ENCODE measurements at regions not wholly inside any gene's neighbourhood (a gene's known extent, or its start where the extent isn't known, plus 50 kb on each side); places are given as distances from the start of the nearest gene placed in this dataset.

- DNase-seq = no peak
- no peak overlapping the region for H3K4me3 ChIP-seq (ENCODE audit: low read depth, low read length)
- in situ Hi-C loops (cut with HindIII; ENCODE audit: low pct_ligation_motif_present, low sequenced_read_pairs) = no loop called here
- H3K36me3 ChIP-seq (replicated peaks) = no peaks in the 10 kb centered on the region
- H3K27me3 ChIP-seq (replicated peaks) = no peaks in the 10 kb centered on the region
- no peak overlapping the region for H3K27ac ChIP-seq
- no peak for TF ChIP-seq CTCF (IDR thresholded peaks at IDR 0.05; ENCODE audit: low read depth, low read length, missing control alignments)
These were observed 244.2 kb upstream of the CCDC196 start for GRCh38 chr14:66242001-66242400.

- TF ChIP-seq CTCF (IDR thresholded peaks at IDR 0.05; ENCODE audit: low read depth, low read length, missing control alignments) = no peak
- Histone ChIP-seq H3K27me3 (replicated peaks) (no peaks in the 10 kb centered on the region), H3K4me3 (ENCODE audit: low read depth, low read length) (no peak overlapping the region), H3K36me3 (replicated peaks) (no peaks in the 10 kb centered on the region), H3K27ac (no peak overlapping the region)
- no peak for DNase-seq
- in situ Hi-C loops (cut with HindIII; ENCODE audit: low pct_ligation_motif_present, low sequenced_read_pairs) = no loop called here
These were observed 241.3 kb upstream of the CCDC196 start for GRCh38 chr14:66244834-66245233.

- in situ Hi-C loops (cut with HindIII; ENCODE audit: low pct_ligation_motif_present, low sequenced_read_pairs) = no loop called here
- TF ChIP-seq CTCF (IDR thresholded peaks at IDR 0.05; ENCODE audit: low read depth, low read length, missing control alignments) = no peak
- DNase-seq = no peak
- Histone ChIP-seq H3K27me3 (replicated peaks) (no peaks in the 10 kb centered on the region), H3K4me3 (ENCODE audit: low read depth, low read length) (no peak overlapping the region), H3K27ac (no peak overlapping the region), H3K36me3 (replicated peaks) (no peaks in the 10 kb centered on the region)
These were observed 238.4 kb upstream of the CCDC196 start for GRCh38 chr14:66247662-66248193.

- no peak for DNase-seq
- no peak overlapping the region for H3K4me3 ChIP-seq (ENCODE audit: low read depth, low read length)
- H3K36me3 ChIP-seq (replicated peaks) = no peaks in the 10 kb centered on the region
- no peak for TF ChIP-seq CTCF (IDR thresholded peaks at IDR 0.05; ENCODE audit: low read depth, low read length, missing control alignments)
- in situ Hi-C loops (cut with HindIII; ENCODE audit: low pct_ligation_motif_present, low sequenced_read_pairs) = no loop called here
- no peaks in the 10 kb centered on the region for H3K27me3 ChIP-seq (replicated peaks)
- H3K27ac ChIP-seq = no peak overlapping the region
These were observed 237.9 kb upstream of the CCDC196 start for GRCh38 chr14:66248256-66248655.

GRCh38 chr14:66249544-66249943 lies 236.6 kb upstream of the CCDC196 start:
- TF ChIP-seq CTCF (IDR thresholded peaks at IDR 0.05; ENCODE audit: low read depth, low read length, missing control alignments) = no peak
- no peak for DNase-seq
- no peak overlapping the region for H3K4me3 ChIP-seq (ENCODE audit: low read depth, low read length)
- no peaks in the 10 kb centered on the region for H3K27me3 ChIP-seq (replicated peaks)
- no peaks in the 10 kb centered on the region for H3K36me3 ChIP-seq (replicated peaks)
- no peak overlapping the region for H3K27ac ChIP-seq
- in situ Hi-C loops (cut with HindIII; ENCODE audit: low pct_ligation_motif_present, low sequenced_read_pairs) = no loop called here

- no peak for DNase-seq
- H3K27me3 ChIP-seq (replicated peaks) = no peaks in the 10 kb centered on the region
- no peak overlapping the region for H3K4me3 ChIP-seq (ENCODE audit: low read depth, low read length)
- H3K27ac ChIP-seq = no peak overlapping the region
- no peaks in the 10 kb centered on the region for H3K36me3 ChIP-seq (replicated peaks)
- no peak for TF ChIP-seq CTCF (IDR thresholded peaks at IDR 0.05; ENCODE audit: low read depth, low read length, missing control alignments)
- in situ Hi-C loops (cut with HindIII; ENCODE audit: low pct_ligation_motif_present, low sequenced_read_pairs) = no loop called here
These were observed 232.1 kb upstream of the CCDC196 start for GRCh38 chr14:66254038-66254437.

Data from brain microvascular endothelial cell (primary cell).